T-helper 1 cell treated with Interleukin-12 subunit alpha and Interleukin-12 subunit beta and Interleukin-4 antibody, amounts not matched to agents 30 ng/mL and 1 ng/mL, for 36 hours (primary cell): ENCODE measurements at regions not wholly inside any gene's neighbourhood (a gene's known extent, or its start where the extent isn't known, plus 50 kb on each side); places are given as distances from the start of the nearest gene placed in this dataset.

Source experiments
- intact Hi-C: fragments of 100-400 bp; cut with micrococcal nuclease; formaldehyde crosslinking; loops from one replicate; pipeline ENCODE4 v1.15.1; 2024

GRCh38 chr3:95607926-95608325 is 1206.5 kb upstream of the EPHA6 start:
- intact Hi-C loops = no loop called here

DNA sequence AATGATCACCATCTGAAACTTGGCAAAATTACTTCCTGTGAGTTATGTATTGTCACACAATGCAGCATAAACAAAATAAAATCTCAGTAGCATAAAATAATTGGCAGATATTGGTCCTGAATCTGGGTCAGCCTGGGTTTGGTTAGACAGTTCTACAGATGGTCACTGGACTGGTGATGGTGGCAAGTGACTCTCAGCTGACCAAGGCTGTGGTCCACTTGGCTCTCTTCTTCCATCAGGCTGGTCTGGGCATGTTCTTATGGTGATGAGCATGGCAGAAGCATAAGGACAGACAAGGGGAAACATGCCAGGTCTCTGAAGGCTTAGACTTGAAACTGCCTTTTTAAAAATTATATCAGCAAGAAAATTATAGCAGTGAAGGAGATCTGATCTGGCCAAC is 1205.0 kb upstream of the EPHA6 start:
- intact Hi-C loops = no loop called here

DNA sequence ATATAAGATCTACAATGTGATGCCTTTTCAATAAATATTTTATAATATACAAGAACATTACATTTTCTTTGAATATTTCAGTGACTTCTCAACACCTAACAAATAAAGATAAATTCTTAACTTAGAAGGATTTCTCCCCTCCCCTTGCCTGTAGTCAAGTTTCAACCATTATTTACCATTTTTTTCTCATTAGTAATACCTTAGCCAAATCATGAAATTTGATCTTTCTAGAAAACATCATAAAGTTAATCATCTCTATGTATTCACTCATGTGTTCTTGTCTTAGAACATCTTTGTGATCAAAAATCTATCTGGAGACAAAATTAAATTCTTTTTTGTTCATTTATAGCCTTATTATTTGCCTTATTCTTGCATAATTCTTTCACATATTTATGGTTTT is 1201.8 kb upstream of the EPHA6 start:
- intact Hi-C loops = no loop called here

DNA sequence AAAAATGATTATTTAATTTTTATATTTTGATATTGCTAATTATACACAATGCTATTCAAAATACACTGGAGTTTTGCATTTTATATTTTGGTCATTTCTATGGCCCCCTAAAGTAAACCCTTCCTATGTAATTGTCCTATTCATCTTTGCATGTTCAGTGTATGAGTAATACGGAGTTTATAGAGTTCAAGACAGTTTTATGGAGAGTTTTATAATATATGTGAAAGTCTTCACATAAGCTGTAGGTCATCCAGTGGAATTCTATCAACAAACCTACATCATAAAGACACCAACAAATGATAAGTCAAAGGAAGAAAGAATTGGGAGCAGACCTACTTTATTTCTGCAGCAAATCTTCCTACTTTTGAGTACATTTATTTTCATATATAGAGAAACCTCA is 1200.4 kb upstream of the EPHA6 start:
- intact Hi-C loops = no loop called here

- intact Hi-C loops = no loop called here
Observed at GRCh38 chr3:95615592-95616310, 1198.6 kb upstream of the EPHA6 start.

GRCh38 chr3:95626107-95626506 is 1188.3 kb upstream of the EPHA6 start:
- intact Hi-C loops = no loop called here

DNA sequence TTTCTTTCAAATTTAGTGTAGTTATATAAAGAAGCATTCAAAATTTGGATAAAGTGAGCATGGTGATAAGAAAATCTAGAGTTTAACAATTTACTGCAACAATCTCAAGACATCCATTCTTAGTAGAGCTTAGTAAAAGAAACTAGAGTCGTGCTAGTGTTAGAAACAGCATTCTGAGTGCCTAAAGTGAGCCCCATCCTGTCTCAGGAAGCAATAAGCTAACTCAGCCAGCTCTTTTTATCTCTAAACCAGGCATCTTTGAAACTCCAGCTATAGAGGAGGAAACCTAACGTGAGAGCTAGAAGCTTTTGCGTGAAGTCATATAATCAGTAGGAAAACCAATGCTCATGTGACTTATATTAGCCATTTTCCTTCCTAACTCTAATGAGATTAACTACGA is 1187.1 kb upstream of the EPHA6 start:
- intact Hi-C loops = no loop called here

- intact Hi-C loops = no loop called here
Observed at GRCh38 chr3:95627697-95628096, 1186.7 kb upstream of the EPHA6 start.

GRCh38 chr3:95629802-95630201 is 1184.6 kb upstream of the EPHA6 start:
- intact Hi-C loops = no loop called here

GRCh38 chr3:95645291-95645690 is 1169.1 kb upstream of the EPHA6 start:
- intact Hi-C loops = no loop called here

DNA sequence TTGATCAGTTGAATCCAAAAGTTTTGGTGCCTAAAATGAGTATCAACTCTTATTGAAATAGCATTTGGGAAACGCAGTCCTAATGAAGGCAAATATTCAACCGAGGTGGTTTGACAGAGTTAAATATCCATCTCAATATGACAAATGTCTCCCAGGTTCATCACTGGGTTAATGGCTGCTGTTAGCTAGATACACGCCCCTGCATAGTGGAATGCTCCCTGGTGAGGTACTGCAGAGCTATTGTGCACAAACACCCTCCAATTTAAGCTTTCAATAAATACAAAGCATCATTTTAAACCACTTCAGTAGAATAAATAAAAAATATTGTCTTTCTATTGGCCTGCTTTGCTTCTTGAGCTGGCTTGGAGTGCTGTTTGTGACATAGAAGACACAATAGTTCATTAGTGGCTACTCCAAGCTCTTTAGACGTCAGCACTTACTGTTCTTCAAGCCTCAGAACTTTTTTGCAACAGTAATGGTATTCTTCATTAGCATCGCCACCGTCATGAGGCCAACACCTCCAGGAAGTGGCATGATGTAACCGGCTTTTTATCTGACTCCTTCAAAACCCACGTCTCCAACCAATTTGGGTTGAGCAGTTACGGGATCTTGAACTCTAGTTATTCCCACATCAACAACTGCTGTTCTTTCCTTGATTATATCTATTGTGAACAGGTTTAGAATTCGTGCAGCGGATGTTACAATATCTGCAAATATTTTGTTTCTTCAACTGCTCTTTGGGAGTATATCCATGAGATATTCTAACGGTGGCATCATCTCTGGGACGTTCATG is 1159.6 kb upstream of the EPHA6 start:
- intact Hi-C loops = no loop called here

- intact Hi-C loops = no loop called here
Observed at GRCh38 chr3:95655363-95655986, 1158.9 kb upstream of the EPHA6 start.

DNA sequence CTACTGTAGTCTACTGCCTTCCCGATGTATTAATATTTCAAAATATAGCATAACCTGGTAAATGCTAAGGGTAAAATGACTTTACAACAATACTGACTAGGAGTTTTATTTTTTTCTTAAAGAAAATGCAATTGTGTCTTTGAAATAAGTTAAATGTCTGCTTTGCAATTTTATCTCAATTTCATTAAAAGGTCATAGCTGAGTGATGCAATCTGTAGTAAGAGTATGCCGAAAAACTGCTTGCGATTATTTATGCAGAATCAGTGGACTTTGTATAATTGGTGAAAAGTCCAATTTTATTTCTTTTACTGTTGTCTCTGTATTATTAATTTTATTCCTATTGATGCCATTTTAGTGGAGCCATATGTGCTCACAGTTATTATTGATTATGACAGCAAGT is 1143.6 kb upstream of the EPHA6 start:
- intact Hi-C loops = no loop called here

GRCh38 chr3:95673215-95673614 is 1141.2 kb upstream of the EPHA6 start:
- intact Hi-C loops = no loop called here

DNA sequence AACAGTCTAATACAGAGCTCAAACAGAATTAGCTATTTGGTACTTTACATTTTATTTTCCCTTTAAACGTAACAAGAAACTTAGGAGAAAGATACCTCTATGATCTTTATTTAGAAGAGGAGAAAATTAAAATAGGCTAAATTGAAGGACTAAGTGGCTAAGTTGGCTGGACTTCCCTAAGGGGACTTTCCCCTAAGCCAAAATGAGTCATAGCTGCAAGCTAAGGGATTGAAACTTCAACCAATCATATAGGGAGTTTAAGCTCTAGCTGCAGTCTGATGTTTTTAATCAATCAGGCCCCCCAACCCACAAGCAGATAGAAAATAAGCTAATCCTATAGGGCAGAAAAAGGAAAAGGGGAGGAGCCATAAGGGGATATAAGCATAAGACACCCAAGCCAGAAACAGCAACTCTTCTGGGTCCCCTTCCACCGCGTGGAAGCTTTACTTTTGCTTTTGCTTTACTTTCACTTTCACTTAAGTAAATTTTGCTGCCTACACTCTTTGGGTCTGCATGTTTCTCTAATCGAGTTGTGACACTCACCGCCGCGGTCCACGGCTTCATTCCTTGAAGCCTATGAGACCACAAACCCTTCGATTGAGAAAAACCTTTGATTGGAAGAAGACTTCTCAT is 1108.5 kb upstream of the EPHA6 start:
- intact Hi-C loops = no loop called here

DNA sequence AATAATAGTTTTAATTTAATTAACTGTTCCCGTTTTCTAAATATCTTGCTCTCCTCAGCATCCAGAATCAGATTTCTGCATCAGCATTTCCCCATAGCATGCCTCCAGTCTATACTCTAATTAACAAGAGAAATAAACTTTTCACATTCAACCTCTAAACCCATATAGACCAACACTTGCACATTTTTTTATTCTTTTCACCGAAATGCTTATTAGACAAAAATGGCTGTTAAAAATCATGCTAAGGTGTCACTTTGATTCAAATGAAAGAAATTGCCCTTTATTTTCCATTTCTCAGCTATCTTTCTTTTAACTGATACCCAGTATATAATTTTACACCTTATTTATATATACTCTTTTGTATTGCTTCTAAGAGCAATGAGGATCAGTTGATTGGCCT is 1107.1 kb upstream of the EPHA6 start:
- intact Hi-C loops = no loop called here

- intact Hi-C loops = no loop called here
Observed at GRCh38 chr3:95710684-95711083, 1103.7 kb upstream of the EPHA6 start.

DNA sequence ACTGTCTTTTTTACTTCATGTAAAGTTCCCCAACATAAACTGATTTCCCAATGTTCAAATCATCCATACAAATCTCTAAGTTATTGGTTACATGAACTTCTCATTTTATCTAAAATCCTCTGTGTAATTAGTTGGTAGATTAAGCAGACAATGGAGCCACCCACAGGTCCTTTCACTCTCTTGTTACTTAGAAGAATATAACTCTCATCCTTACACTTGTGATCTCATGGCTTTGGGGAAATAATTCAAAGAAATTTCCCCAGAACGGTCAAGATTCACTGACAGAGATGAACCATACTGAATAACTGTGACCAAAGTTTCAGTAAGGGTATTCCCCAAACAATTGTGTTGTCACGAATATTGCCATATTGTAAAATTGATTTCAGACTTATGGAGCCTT is 1102.6 kb upstream of the EPHA6 start:
- intact Hi-C loops = no loop called here

GRCh38 chr3:95715128-95715527 is 1099.3 kb upstream of the EPHA6 start:
- intact Hi-C loops = no loop called here

GRCh38 chr3:95717048-95717447 is 1097.3 kb upstream of the EPHA6 start:
- intact Hi-C loops = no loop called here

DNA sequence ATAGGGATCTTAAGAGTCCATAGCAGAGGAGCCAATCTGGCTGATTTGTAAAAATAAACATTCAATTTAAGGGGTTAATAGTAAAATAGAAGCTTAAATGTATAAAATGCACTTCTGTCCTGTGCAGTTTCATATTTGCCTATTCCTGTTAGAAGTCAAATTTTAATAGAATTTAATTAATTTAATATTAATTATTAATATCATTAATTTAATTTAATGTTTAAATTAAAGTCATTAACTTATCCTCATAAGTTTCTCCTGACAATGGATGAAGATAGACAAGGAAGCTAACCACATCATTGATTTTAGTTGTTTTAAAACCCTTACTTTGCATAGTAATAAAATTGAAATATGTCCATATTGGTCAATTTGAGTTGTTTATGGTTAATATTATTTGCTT is 1096.2 kb upstream of the EPHA6 start:
- intact Hi-C loops = no loop called here

- intact Hi-C loops = no loop called here
Observed at GRCh38 chr3:95719481-95719880, 1094.9 kb upstream of the EPHA6 start.
